Suppressor macrophage treated with lipopolysaccharide for 1 hour (primary cell): ENCODE measurements at regions not wholly inside any gene's neighbourhood (a gene's known extent, or its start where the extent isn't known, plus 50 kb on each side); places are given as distances from the start of the nearest gene placed in this dataset.
A peak's percentile ranks its signal among the peaks of the same experiment; 100 is the strongest.
"Not testable (repeated sequence)": the region's sequence is repeated elsewhere in the genome, so short reads cannot be mapped to it uniquely, and the experiment has no call there.

ENCODE experiments used
- DNase-seq, 3 donors: peaks; one replicate each; pipeline ENCODE4 v3.0.0-alpha.2; 2020 to 2022

- DNase-seq = no peak
These were observed 844.3 kb upstream of the TENM4 start for GRCh38 chr11:80284946-80285785.

GRCh38 chr11:80282643-80283042 is 841.8 kb upstream of the TENM4 start:
- DNase-seq = no peak

GRCh38 chr11:80281194-80281593 is 840.4 kb upstream of the TENM4 start:
- DNase-seq = no peak

GRCh38 chr11:80280737-80281136 is 839.9 kb upstream of the TENM4 start:
- no peak for DNase-seq

- no peak for DNase-seq
These were observed 820.9 kb upstream of the TENM4 start for GRCh38 chr11:80261776-80262175.

GRCh38 chr11:80257319-80258015 is 816.6 kb upstream of the TENM4 start:
- not testable (repeated sequence) for DNase-seq

GRCh38 chr11:80255021-80255420 is 814.2 kb upstream of the TENM4 start:
- DNase-seq = no peak

GRCh38 chr11:80241766-80242165 is 800.9 kb upstream of the TENM4 start:
- DNase-seq = no peak

GRCh38 chr11:80240245-80240644 is 799.4 kb upstream of the TENM4 start:
- no peak for DNase-seq

GRCh38 chr11:80239217-80239616 is 798.4 kb upstream of the TENM4 start:
- no peak for DNase-seq

GRCh38 chr11:80227915-80228314 is 787.1 kb upstream of the TENM4 start:
- DNase-seq = no peak

- DNase-seq = no peak
These were observed 773.6 kb upstream of the TENM4 start for GRCh38 chr11:80214413-80214812.

- no peak for DNase-seq
These were observed 770.8 kb upstream of the TENM4 start for GRCh38 chr11:80211673-80212072.

- no peak for DNase-seq
These were observed 763.2 kb upstream of the TENM4 start for GRCh38 chr11:80204021-80204420.

- no peak for DNase-seq
These were observed 756.2 kb upstream of the TENM4 start for GRCh38 chr11:80196932-80197554.

- no peak for DNase-seq
These were observed 755.2 kb upstream of the TENM4 start for GRCh38 chr11:80196041-80196440.

- DNase-seq = no peak
These were observed 753.8 kb upstream of the TENM4 start for GRCh38 chr11:80194625-80195024.

- DNase-seq = no peak
These were observed 753.2 kb upstream of the TENM4 start for GRCh38 chr11:80194016-80194415.

- DNase-seq = no peak
These were observed 747.3 kb upstream of the TENM4 start for GRCh38 chr11:80188076-80188627.

GRCh38 chr11:80186692-80187091 is 745.9 kb upstream of the TENM4 start:
- no peak for DNase-seq

GRCh38 chr11:80182901-80183300 is 742.1 kb upstream of the TENM4 start:
- DNase-seq = no peak

- no peak for DNase-seq
These were observed 732.7 kb upstream of the TENM4 start for GRCh38 chr11:80173371-80174136.

GRCh38 chr11:80168796-80169195 is 728.0 kb upstream of the TENM4 start:
- DNase-seq = peak; percentile 27 to 46 (median 27)
